ENCODE measurements at regions not wholly inside any gene's neighbourhood (a gene's known extent, or its start where the extent isn't known, plus 50 kb on each side); places are given as distances from the start of the nearest gene placed in this dataset.
A peak's percentile ranks its signal among the peaks of the same experiment; 100 is the strongest.

GRCh38 chr5:113652161-113652560 is 138.7 kb downstream of the YTHDC2 start:
- H3K4me3 ChIP-seq (ENCODE audit: low read length), result no peak overlapping the region
- H3K79me2 ChIP-seq (ENCODE audit: low read length), result no peaks in the 10 kb centered on the region
- H3K9ac ChIP-seq (ENCODE audit: low read length), result no peak overlapping the region
- no peak overlapping the region for H2AFZ ChIP-seq (ENCODE audit: low read length)
- no peaks in the 10 kb centered on the region for H3K36me3 ChIP-seq (ENCODE audit: insufficient read depth, low read length)
- H3K9me3 ChIP-seq (ENCODE audit: low read length), result no peaks in the 10 kb centered on the region
- H3K4me1 ChIP-seq (ENCODE audit: low read length), result no peaks in the 10 kb centered on the region
- DNase-seq, result no peak
- H3K27ac ChIP-seq (ENCODE audit: low read length), result no peak overlapping the region
- no peaks in the 10 kb centered on the region for H3K27me3 ChIP-seq (ENCODE audit: low read length)
- H3K9me2 ChIP-seq (replicated peaks; ENCODE audit: insufficient read depth, low read length), result no peaks in the 10 kb centered on the region
- no peak overlapping the region for H3K4me2 ChIP-seq (ENCODE audit: low read depth, low read length, poor library complexity, severe bottlenecking)
- H4K20me1 ChIP-seq (ENCODE audit: insufficient read depth, low read depth, low read length), result no peaks in the 10 kb centered on the region

- no peak overlapping the region for H3K4me3 ChIP-seq (ENCODE audit: low read length)
- H3K4me1 ChIP-seq (ENCODE audit: low read length), result no peaks in the 10 kb centered on the region
- H3K36me3 ChIP-seq (ENCODE audit: insufficient read depth, low read length), result no peaks in the 10 kb centered on the region
- H3K9ac ChIP-seq (ENCODE audit: low read length), result no peak overlapping the region
- no peak overlapping the region for H3K27ac ChIP-seq (ENCODE audit: low read length)
- H2AFZ ChIP-seq (ENCODE audit: low read length), result no peak overlapping the region
- DNase-seq, result no peak
- no peaks in the 10 kb centered on the region for H3K79me2 ChIP-seq (ENCODE audit: low read length)
- no peak overlapping the region for H3K4me2 ChIP-seq (ENCODE audit: low read depth, low read length, poor library complexity, severe bottlenecking)
- H4K20me1 ChIP-seq (ENCODE audit: insufficient read depth, low read depth, low read length), result no peaks in the 10 kb centered on the region
- no peaks in the 10 kb centered on the region for H3K27me3 ChIP-seq (ENCODE audit: low read length)
- no peaks in the 10 kb centered on the region for H3K9me2 ChIP-seq (replicated peaks; ENCODE audit: insufficient read depth, low read length)
- H3K9me3 ChIP-seq (ENCODE audit: low read length), result no peaks in the 10 kb centered on the region
Observed at GRCh38 chr5:113654828-113655227, 141.3 kb downstream of the YTHDC2 start.

- H4K20me1 ChIP-seq (ENCODE audit: insufficient read depth, low read depth, low read length), result no peaks in the 10 kb centered on the region
- H3K27me3 ChIP-seq (ENCODE audit: low read length), result no peaks in the 10 kb centered on the region
- no peak overlapping the region for H3K9ac ChIP-seq (ENCODE audit: low read length)
- no peaks in the 10 kb centered on the region for H3K9me3 ChIP-seq (ENCODE audit: low read length)
- H3K36me3 ChIP-seq (ENCODE audit: insufficient read depth, low read length), result no peaks in the 10 kb centered on the region
- no peak overlapping the region for H3K27ac ChIP-seq (ENCODE audit: low read length)
- no peak for DNase-seq
- no peaks in the 10 kb centered on the region for H3K4me1 ChIP-seq (ENCODE audit: low read length)
- H3K9me2 ChIP-seq (replicated peaks; ENCODE audit: insufficient read depth, low read length), result no peaks in the 10 kb centered on the region
- no peak overlapping the region for H3K4me3 ChIP-seq (ENCODE audit: low read length)
- H3K79me2 ChIP-seq (ENCODE audit: low read length), result no peaks in the 10 kb centered on the region
- no peak overlapping the region for H2AFZ ChIP-seq (ENCODE audit: low read length)
- H3K4me2 ChIP-seq (ENCODE audit: low read depth, low read length, poor library complexity, severe bottlenecking), result no peak overlapping the region
Observed at GRCh38 chr5:113660206-113660605, 146.7 kb downstream of the YTHDC2 start.

- Histone ChIP-seq H3K27me3 (ENCODE audit: low read length) (no peaks in the 10 kb centered on the region), H3K9me2 (replicated peaks; ENCODE audit: insufficient read depth, low read length) (no peaks in the 10 kb centered on the region), H4K20me1 (ENCODE audit: insufficient read depth, low read depth, low read length) (no peaks in the 10 kb centered on the region), H3K4me1 (ENCODE audit: low read length) (no peaks in the 10 kb centered on the region), H3K4me2 (ENCODE audit: low read depth, low read length, poor library complexity, severe bottlenecking) (no peak overlapping the region), H3K27ac (ENCODE audit: low read length) (no peak overlapping the region), H3K79me2 (ENCODE audit: low read length) (no peaks in the 10 kb centered on the region), H2AFZ (ENCODE audit: low read length) (no peak overlapping the region), H3K4me3 (ENCODE audit: low read length) (no peak overlapping the region), H3K36me3 (ENCODE audit: insufficient read depth, low read length) (no peaks in the 10 kb centered on the region), H3K9ac (ENCODE audit: low read length) (no peak overlapping the region), H3K9me3 (ENCODE audit: low read length) (no peaks in the 10 kb centered on the region)
- no peak for DNase-seq
Observed at GRCh38 chr5:113660706-113661250, 147.3 kb downstream of the YTHDC2 start.

GRCh38 chr5:113663879-113664541 is 150.5 kb downstream of the YTHDC2 start:
- Histone ChIP-seq H2AFZ (ENCODE audit: low read length) (no peak overlapping the region), H3K9me2 (replicated peaks; ENCODE audit: insufficient read depth, low read length) (no peaks in the 10 kb centered on the region), H3K4me3 (ENCODE audit: low read length) (no peak overlapping the region), H3K4me1 (ENCODE audit: low read length) (no peaks in the 10 kb centered on the region), H3K27me3 (ENCODE audit: low read length) (no peaks in the 10 kb centered on the region), H3K79me2 (ENCODE audit: low read length) (no peaks in the 10 kb centered on the region), H3K4me2 (ENCODE audit: low read depth, low read length, poor library complexity, severe bottlenecking) (no peak overlapping the region), H3K27ac (ENCODE audit: low read length) (no peak overlapping the region), H4K20me1 (ENCODE audit: insufficient read depth, low read depth, low read length) (no peaks in the 10 kb centered on the region), H3K9me3 (ENCODE audit: low read length) (no peaks in the 10 kb centered on the region), H3K9ac (ENCODE audit: low read length) (no peak overlapping the region), H3K36me3 (ENCODE audit: insufficient read depth, low read length) (no peaks in the 10 kb centered on the region)
- DNase-seq, result peak; percentile 79

GRCh38 chr5:113673041-113673440 is 159.5 kb downstream of the YTHDC2 start:
- Histone ChIP-seq H3K4me2 (ENCODE audit: low read depth, low read length, poor library complexity, severe bottlenecking) (no peak overlapping the region), H3K4me3 (ENCODE audit: low read length) (no peak overlapping the region), H3K9me2 (replicated peaks; ENCODE audit: insufficient read depth, low read length) (no peaks in the 10 kb centered on the region), H3K79me2 (ENCODE audit: low read length) (no peaks in the 10 kb centered on the region), H3K27ac (ENCODE audit: low read length) (no peak overlapping the region), H3K9ac (ENCODE audit: low read length) (no peak overlapping the region), H3K4me1 (ENCODE audit: low read length) (no peaks in the 10 kb centered on the region), H2AFZ (ENCODE audit: low read length) (no peak overlapping the region), H3K36me3 (ENCODE audit: insufficient read depth, low read length) (no peaks in the 10 kb centered on the region), H4K20me1 (ENCODE audit: insufficient read depth, low read depth, low read length) (no peaks in the 10 kb centered on the region), H3K27me3 (ENCODE audit: low read length) (no peaks in the 10 kb centered on the region), H3K9me3 (ENCODE audit: low read length) (no peaks in the 10 kb centered on the region)
- DNase-seq, result no peak

GRCh38 chr5:113675166-113675565 is 161.7 kb downstream of the YTHDC2 start:
- Histone ChIP-seq H3K79me2 (ENCODE audit: low read length) (no peaks in the 10 kb centered on the region), H3K9me3 (ENCODE audit: low read length) (no peaks in the 10 kb centered on the region), H3K36me3 (ENCODE audit: insufficient read depth, low read length) (no peaks in the 10 kb centered on the region), H3K9ac (ENCODE audit: low read length) (no peak overlapping the region), H3K4me3 (ENCODE audit: low read length) (no peak overlapping the region), H3K4me2 (ENCODE audit: low read depth, low read length, poor library complexity, severe bottlenecking) (no peak overlapping the region), H3K27me3 (ENCODE audit: low read length) (no peaks in the 10 kb centered on the region), H3K9me2 (replicated peaks; ENCODE audit: insufficient read depth, low read length) (no peaks in the 10 kb centered on the region), H3K4me1 (ENCODE audit: low read length) (no peaks in the 10 kb centered on the region), H2AFZ (ENCODE audit: low read length) (no peak overlapping the region), H3K27ac (ENCODE audit: low read length) (no peak overlapping the region), H4K20me1 (ENCODE audit: insufficient read depth, low read depth, low read length) (no peaks in the 10 kb centered on the region)
- no peak for DNase-seq

- no peaks in the 10 kb centered on the region for H3K79me2 ChIP-seq (ENCODE audit: low read length)
- no peak overlapping the region for H3K27ac ChIP-seq (ENCODE audit: low read length)
- no peaks in the 10 kb centered on the region for H3K27me3 ChIP-seq (ENCODE audit: low read length)
- no peak overlapping the region for H3K4me2 ChIP-seq (ENCODE audit: low read depth, low read length, poor library complexity, severe bottlenecking)
- no peak overlapping the region for H3K4me3 ChIP-seq (ENCODE audit: low read length)
- H3K9me3 ChIP-seq (ENCODE audit: low read length), result no peaks in the 10 kb centered on the region
- no peaks in the 10 kb centered on the region for H3K4me1 ChIP-seq (ENCODE audit: low read length)
- H4K20me1 ChIP-seq (ENCODE audit: insufficient read depth, low read depth, low read length), result no peaks in the 10 kb centered on the region
- no peaks in the 10 kb centered on the region for H3K36me3 ChIP-seq (ENCODE audit: insufficient read depth, low read length)
- DNase-seq, result no peak
- H2AFZ ChIP-seq (ENCODE audit: low read length), result no peak overlapping the region
- H3K9ac ChIP-seq (ENCODE audit: low read length), result no peak overlapping the region
- H3K9me2 ChIP-seq (replicated peaks; ENCODE audit: insufficient read depth, low read length), result no peaks in the 10 kb centered on the region
Observed at GRCh38 chr5:113678202-113678601, 164.7 kb downstream of the YTHDC2 start.

Data from Karpas-422 (cell line).